ENCODE measurements at regions not wholly inside any gene's neighbourhood (a gene's known extent, or its start where the extent isn't known, plus 50 kb on each side); places are given as distances from the start of the nearest gene placed in this dataset.

DNA sequence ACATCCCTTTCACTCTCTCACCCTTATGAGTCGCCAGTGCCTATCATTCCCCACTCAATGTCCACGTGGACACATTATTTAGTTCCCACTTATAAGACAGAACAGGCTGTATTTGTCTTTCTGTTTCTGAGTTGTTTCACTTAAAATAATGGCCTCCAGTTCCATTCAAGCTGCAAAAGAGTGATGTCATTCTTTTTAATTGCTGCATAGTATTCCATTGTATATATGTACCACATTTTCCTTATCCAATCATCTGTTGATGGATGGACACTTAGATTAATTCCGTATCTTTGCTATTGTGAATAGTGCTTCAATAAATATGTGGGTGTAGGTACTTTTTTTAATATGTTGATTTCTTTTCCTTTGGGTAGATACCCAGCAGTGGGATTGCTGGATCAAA, 79.1 kb downstream of the ZNF365 start:
- intact Hi-C loops (cut with DNase I, micrococcal nuclease) = no loop called here
- ATAC-seq (no peak), DNase-seq (no peak)

DNA sequence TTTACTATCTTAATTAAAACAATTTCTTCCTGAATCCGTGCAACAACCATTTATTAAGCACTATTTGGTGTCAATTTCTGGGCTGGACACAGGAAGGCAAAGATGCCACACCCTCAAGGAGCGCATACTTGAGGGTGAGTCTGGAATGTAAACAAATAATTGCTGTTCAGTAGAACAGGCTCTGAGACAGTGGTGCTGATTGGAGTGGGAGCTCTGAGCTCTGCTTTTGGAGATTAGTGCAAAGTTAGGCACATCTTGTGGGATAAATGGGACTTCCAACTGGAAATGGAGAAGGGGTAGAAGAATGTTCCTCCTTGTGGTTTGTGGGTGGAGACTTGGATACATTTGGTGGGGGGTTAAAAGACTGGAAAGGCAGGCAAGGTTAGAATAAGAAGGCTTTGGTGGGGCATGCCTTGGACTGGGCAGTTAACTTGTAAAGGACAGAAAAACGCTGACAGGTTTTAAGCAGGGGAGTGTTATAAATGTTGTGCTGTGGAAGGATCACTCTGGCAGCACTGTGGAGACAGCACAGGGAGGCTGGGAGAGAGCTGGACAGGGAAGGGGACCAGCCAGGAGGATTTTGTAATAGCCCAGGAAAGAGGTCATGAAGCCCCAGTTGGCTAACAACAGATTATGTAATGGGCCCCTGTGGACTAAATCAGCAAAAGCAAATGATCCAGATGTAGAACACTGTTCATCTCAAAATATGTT, 80.7 kb downstream of the ZNF365 start:
- intact Hi-C loops (cut with DNase I, micrococcal nuclease) = no loop called here
- ATAC-seq (no peak), DNase-seq (no peak)

DNA sequence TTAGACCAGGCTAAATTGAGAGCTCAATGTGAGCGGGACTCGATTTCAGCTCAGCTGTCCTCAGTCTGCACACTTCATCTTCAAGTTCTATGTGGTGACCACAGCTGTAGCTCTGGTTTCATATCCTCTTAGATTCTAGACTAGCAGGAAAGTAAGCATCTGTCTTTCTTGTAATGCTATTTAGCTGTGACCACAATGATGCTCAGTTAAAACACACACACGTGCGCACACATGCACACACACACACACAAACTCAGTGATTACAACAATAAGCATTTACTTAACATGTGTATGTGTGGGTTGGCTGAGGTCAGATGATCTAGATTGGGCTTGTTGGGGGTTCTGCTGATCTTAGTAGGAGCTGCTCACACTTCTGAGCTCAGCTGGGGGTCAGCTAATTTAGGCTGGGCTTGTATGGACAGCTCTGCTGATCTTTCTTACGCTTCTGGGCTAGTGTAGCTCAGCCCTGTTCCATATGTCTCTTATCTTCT, 82.5 kb downstream of the ZNF365 start:
- DNase-seq = peak in 1 of 2 donors; percentile 10
- intact Hi-C loops (cut with DNase I, micrococcal nuclease) = no loop called here
- no peak for ATAC-seq

DNA sequence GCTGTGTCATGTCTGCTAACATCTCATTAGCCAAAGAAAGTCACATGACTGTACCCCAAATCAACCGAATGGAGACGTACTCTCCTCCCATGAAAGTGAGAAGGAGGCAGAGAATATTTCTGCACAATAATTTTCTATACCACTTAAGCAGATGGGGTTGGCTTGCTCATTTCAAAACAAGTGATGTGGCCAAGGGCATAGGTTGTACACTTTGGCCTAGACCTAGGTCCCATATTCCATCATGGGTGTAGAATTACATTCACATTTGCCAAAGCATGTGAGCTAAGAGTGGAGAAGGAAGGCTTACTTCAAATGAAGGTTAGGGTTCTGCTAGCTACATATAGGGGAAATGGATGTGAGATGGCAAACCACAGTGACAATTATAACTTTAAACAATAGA, 83.0 kb downstream of the ZNF365 start:
- no peak for DNase-seq
- intact Hi-C loops (cut with DNase I, micrococcal nuclease) = no loop called here

DNA sequence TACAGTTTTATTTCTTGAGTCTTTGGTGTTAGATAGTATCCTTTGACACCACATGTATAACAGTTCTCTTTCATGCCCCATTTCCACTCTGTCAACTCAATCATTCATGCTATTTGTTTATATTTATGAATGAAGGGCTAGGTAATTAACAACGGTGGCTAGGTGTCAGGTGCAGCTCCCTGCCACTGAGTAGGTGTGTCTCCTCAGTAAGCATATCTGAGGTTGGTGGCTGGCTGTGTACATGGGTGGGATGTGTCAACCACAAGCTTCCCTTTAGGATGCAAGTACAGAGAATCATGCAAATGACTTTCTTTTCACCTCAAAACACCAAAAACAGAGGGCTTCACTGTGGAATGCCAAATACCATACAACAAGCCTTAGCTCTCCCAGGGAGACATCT, 83.4 kb downstream of the ZNF365 start:
- no peak for DNase-seq
- intact Hi-C loops (cut with DNase I, micrococcal nuclease) = no loop called here
- ATAC-seq = no peak

More for the DNA sequence above, 83.0 kb downstream of the ZNF365 start:
- no peak for ATAC-seq

DNA sequence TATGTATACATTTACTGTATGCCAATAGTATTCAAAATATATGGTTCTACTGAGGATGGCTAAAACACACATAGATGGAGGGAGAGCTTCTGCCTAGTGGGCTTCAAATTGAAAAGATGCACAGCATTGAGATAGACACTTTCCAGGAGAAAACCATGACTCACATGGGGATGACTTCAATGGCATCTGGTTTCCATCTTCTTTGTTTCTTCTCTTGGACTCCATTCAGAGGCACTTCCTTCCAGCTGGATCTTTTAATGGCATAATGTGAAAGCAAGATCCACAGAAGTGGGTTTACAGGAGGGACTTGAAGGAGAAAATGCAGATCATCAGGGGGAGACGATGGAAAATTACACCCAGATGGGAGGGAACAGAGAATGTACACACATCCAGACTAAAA, 84.9 kb downstream of the ZNF365 start:
- intact Hi-C loops (cut with DNase I, micrococcal nuclease) = no loop called here
- DNase-seq (no peak), ATAC-seq (no peak)

DNA sequence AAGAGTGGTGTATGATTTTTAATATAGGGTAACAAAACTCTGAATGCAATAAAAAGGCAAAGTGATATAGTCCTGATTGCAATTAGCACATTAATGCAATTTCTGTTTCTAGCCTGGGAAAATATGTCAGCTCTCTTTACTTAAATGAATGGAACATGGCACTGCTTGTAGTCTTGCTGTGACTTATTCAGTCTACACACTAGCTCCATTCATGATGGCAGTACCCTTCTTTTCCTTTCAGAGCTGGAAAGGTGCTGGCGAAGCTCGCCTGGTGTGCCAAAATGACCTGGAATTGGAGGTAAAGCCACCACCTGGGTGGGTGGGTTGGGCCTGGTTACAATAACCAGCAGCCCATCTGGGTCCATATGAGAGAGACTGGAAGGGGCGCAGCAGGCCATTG, 85.3 kb downstream of the ZNF365 start:
- ATAC-seq = no peak
- intact Hi-C loops (cut with DNase I, micrococcal nuclease) = no loop called here
- DNase-seq = no peak

DNA sequence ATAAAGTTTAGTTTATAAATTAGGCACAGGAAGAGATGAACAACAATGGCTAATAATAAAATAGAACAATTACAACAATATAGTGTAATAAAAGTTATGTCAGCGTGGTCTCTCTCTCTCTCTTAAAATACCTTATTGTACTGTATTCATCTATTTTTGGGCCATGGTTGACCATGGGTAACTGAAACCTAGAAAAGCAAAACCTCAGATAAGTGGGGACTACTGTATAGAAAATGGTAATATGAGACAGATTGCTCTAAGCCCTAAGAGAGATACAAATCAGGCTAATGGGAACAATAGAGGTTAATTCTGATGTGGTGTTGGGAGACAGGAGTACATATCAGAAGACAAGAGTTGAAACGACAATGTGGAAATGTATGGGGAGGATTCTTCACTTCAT, 86.2 kb downstream of the ZNF365 start:
- no peak for DNase-seq
- intact Hi-C loops (cut with DNase I, micrococcal nuclease) = no loop called here
- no peak for ATAC-seq

DNA sequence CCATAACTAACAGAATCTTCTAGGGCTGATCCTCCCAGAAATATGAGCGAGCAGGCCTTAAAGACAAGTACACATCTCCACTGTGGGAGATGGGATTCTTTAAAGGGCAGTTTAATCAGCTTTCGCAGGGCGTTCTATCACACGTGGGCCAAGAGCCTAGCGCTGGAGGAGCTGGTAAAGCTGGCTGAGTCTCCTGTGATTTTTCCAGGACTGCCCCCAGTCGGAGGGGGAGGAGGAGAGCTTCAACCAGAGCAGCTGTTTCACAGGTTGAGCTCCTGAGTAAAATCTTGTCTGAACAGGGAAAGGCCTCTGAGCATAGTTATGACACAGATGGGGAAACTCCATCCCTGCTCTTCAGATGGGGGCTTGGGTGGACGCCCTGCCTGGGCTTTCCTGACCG, 87.0 kb downstream of the ZNF365 start:
- DNase-seq (no peak), ATAC-seq (no peak)
- intact Hi-C loops (cut with DNase I, micrococcal nuclease) = no loop called here

DNA sequence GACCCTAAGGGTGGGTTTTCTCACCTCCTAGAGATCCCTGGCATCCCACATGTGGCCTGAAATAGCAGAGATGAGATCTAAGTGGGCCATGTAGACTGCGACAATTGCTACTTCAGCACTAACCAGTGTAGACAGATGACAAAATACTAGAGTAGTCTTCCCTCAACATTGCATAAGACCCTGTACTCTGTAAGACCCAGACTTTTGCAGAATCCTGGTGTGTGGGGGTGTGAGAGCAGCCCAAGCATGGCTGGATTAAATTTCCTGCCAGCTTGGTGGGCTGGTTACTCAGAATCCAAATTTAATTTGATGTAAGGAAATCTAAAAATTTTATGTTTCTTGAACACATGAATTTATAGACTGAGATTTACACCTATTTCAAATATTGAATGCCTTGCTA, 88.3 kb downstream of the ZNF365 start:
- intact Hi-C loops (cut with DNase I, micrococcal nuclease) = no loop called here
- no peak for ATAC-seq
- DNase-seq = no peak

DNA sequence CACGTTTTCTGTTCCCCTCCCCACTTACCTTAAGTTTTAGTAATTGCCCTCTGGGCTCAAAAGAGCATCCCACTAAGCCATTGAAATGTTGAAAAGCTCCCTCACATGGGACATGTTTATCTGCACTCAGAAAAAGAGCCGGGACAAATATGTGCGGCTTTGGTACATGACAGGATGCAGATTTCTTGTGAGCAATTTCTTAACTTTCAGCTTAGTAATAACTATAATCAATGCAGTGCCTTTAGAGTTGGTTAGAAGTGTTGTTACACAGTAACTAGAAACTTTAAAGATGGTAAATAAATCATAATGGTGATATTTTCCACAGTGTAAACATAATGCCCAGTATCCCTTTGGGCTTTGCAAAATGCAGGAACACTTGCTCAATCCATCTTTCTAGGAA, 89.2 kb downstream of the ZNF365 start:
- ATAC-seq = no peak
- DNase-seq = no peak
- intact Hi-C loops (cut with DNase I, micrococcal nuclease) = no loop called here

DNA sequence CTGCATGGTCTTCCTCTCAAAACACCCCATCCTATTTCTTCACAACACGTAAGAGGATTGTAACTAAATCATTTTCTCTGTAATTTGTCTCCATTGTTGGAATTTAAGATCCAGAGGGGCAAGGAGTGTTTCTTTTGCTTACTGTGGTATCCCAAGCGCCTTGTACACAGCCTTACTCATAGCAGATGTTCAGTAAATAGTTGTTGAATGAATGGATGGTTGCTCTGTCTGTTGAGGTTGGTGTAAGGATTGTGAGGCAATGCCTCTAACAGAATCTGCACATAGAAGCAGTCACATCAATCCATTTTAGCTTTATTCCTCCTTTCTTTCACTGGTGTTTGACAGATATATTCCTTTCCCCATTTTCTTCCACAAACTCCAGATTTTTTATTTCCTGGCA, 90.1 kb downstream of the ZNF365 start:
- no peak for DNase-seq
- ATAC-seq = no peak
- intact Hi-C loops (cut with DNase I, micrococcal nuclease) = no loop called here

DNA sequence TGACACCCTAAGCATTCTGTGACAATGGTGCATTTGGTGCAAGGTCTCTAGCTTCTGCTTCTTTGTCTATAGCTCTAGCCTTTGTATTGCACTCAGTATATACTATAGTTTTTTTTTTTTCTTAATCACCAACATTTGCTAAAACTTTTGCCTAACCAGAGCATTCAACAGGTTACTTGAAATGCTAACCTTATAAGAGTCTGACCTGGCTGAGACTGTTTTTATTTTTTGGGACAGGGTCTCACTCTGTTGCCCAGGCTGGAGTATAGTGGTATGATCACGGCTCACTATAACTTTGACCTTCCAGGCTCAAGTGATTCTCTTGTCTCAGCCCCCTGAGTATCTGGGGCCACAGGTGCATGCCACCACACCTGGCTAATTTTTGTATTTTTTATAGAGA, 92.4 kb downstream of the ZNF365 start:
- ATAC-seq = no peak
- intact Hi-C loops (cut with DNase I, micrococcal nuclease) = no loop called here
- DNase-seq = no peak

DNA sequence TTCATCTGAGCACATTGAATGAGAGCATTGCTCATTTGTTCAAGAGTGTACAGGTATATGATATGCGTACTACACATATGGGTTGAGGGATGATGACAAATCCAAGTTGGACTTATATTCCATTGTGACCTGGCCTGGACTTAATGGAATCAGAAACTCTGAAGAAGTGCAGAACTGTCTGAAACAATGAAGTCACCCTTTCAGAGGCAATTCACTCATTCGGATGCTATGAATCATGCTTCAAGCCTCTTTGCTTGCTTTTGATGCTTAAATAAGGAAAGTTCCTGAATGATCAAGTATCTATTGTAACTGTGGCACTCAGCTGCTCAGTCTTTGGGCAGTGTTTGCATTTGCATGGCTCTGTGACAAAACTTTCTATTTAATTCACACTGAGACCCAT, 93.4 kb downstream of the ZNF365 start:
- ATAC-seq (no peak), DNase-seq (no peak)
- intact Hi-C loops (cut with DNase I, micrococcal nuclease) = no loop called here

DNA sequence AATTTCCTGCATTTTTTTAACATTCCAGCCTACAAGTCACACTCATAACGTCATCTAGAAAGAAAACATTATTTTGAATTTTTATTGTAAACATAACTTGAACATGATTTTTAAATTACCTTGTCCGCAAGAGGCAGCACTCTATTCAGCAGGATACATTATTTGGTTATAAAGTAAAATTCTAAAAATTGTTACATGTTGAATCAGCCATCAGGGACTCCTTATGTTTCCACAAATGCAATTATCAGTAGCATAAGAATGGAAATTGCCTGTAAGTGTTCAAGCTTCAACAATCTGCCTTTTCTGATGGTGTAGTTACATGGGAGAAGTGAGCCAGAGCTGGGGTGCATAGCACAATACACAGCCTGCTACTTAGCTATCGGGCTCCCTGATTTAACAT, 97.5 kb downstream of the ZNF365 start:
- DNase-seq = no peak
- no peak for ATAC-seq
- intact Hi-C loops (cut with DNase I, micrococcal nuclease) = no loop called here

DNA sequence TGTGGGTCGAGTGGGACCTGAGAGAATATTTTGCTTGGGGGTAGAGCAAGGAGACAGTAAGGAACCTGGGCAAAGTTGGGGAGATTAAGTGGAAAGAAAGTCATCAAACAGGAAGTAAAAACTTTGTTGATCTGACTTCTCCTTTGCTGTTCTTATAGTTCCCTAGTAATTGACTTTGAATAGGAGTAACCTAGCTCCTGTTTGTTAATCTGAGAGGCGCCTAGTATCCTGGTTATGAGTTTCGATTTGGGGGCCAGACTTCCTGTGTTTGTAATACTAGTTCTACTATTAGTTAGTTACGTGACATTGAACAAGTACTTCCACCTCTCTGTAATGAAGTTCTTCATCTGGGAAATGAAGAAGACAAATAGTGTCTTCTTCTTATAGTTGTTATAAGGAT, 99.1 kb downstream of the ZNF365 start:
- intact Hi-C loops (cut with DNase I, micrococcal nuclease) = no loop called here
- ATAC-seq (no peak), DNase-seq (no peak)

DNA sequence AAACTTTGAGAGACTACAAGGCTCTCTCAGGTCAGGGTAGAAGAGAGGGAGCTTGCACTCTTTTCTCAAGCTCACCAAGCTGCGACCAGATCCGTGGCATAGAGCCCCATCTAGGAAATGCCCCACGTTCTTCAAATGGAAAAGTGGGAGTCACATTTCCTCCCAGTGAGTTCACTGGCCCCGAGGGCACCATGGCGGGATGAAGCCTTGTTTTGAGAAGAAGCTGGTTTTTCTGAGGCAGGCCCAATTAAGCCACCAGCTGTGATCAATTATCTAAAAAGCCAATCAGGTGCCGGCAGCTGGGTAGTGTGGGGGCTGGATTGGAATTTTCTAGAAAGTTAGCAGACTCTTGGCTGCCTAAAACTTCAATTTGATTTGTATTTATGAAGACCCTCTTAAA, 101.4 kb downstream of the ZNF365 start:
- DNase-seq = no peak
- intact Hi-C loops (cut with DNase I, micrococcal nuclease) = no loop called here
- ATAC-seq = no peak

DNA sequence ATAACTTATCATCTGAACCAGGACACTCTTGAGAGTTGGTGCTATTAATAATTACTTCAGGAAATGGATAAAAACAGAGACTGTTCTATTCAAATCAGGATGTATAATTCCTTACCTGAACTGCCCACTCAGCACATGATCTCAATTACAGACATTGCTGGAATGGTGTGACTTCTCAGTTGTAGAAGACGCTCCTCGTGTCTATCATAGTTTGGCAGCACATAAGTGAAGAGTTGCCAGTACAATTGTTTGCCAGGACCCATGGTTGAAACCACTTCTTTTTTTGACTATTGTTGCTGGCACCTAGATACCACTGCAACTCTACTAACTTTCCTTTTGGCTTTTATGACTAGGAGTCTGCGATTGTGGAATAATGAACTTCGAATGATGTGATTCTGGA, 105.4 kb downstream of the ZNF365 start:
- DNase-seq (no peak), ATAC-seq (no peak)
- intact Hi-C loops (cut with DNase I, micrococcal nuclease) = no loop called here

DNA sequence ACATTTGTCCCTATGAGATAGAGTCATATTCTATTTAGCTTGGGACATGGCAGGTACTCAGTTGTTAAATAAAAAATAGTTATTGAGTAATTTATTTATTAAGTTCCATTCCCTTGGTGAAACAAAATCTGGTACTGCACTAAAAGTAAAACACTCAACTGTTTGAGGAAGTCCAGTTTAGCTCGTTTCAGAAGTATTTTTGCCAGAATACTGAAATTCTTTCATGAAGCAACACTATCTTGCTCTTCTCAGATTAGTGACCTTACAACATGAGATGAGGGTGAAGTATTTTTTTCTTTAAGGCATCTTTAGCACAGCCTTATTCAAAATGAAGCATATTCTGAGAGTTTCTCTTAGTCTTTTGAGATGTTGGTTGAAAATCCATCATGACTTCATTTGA, 106.0 kb downstream of the ZNF365 start:
- DNase-seq = no peak
- intact Hi-C loops (cut with DNase I, micrococcal nuclease) = no loop called here

DNA sequence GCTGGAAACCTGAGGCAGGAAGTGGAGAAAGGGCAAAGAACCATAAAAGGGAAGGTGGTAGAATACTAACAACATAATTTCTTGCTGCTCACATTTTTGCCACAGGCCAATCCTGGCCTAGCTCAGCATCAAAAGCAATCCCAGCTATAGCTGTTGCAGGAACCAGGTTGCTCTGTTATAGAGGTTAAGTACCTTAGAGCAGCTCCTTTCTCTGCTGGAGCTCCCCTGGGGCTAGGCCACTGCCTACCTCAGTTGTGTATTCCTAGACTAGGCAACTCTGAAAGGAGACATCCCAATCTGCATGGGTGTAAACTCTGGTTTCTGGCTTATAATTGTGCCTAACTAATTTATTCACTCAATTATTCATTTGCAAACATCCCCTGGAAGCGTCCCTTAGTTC, 108.4 kb downstream of the ZNF365 start:
- DNase-seq = no peak
- ATAC-seq = no peak
- intact Hi-C loops (cut with DNase I, micrococcal nuclease) = no loop called here

More for the DNA sequence above, 106.0 kb downstream of the ZNF365 start:
- ATAC-seq = no peak

DNA sequence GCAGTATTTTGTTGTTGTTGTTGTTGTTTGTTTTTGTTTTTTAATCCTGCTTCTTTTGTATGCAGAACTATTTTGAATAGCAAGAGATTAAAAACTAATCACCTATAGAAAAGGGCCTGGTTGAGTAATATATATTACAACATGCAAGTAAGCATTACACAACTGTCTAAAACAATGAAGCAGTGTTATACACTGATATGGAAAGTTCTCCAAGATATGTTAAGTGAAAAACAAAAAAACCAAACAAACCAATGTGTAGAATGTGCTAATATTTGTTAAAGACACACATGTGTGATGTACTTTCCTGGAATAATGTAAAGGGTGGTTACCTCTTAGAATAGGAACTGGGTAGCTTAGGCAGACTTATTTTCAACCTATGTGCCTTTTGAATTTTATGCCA, 117.4 kb downstream of the ZNF365 start:
- DNase-seq = no peak
- intact Hi-C loops (cut with DNase I, micrococcal nuclease) = no loop called here
- ATAC-seq = no peak

Data from left colon (tissue), 2 donors.